Activated naive CD4-positive, alpha-beta T cell treated with anti-CD3 and anti-CD28 coated beads, Interleukin-2, amount 50 U/mL, for 16 hours (primary cell): ENCODE measurements at regions not wholly inside any gene's neighbourhood (a gene's known extent, or its start where the extent isn't known, plus 50 kb on each side); places are given as distances from the start of the nearest gene placed in this dataset.

Experiments
- DNase-seq: peaks from one replicate; pipeline ENCODE4 v3.0.0-alpha.2; 2020

- no peak for DNase-seq
These were observed 132.3 kb downstream of the CRYBB2 start for GRCh38 chr22:25351631-25352293.

GRCh38 chr22:25352294-25352680 lies 132.8 kb downstream of the CRYBB2 start:
- no peak for DNase-seq

DNA sequence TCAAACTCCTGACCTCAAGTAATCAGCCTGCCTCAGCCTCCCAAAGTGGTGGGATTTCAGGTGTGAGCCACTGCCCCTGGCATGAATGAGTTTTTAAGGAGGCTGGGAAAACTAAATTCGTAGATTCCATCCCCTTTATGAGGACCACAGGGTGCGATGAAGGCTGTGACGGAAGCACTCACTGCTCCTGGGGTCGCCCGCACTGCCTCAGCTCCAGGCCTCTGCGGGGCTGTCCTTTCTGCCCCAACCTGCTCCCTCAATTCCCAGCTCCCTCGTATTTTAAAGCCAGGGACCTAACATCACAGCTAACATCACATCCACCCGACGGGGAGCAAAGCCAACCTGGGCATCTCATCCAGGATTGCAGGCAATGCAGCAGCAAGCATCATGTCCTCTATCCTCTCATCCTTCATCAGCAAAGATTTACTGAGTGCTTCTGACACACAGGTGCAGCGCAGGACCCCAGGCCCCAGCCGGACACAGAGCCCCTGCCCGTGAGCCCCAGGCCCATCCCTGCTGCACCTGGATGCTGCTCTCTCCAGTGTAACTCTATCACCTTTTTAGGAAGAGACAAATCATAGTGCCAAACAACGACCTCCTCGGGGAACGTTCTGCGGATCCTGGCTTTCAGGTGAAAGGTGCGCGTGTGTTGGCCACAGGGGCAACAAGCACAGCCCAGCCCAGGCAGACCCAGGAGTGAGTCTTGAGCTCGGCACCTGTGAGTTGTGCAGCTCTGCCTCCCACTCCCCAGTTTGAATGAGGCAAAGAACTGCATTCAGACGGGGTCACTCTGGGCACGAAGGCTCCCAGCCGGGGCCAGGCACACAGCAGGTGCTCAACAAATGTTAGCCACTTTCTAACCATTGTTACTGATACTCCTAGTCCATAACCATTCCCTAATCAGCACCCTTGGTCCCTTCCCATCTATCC lies 134.3 kb downstream of the CRYBB2 start:
- DNase-seq = no peak

- no peak for DNase-seq
These were observed 135.0 kb downstream of the CRYBB2 start for GRCh38 chr22:25354456-25354855.

DNA sequence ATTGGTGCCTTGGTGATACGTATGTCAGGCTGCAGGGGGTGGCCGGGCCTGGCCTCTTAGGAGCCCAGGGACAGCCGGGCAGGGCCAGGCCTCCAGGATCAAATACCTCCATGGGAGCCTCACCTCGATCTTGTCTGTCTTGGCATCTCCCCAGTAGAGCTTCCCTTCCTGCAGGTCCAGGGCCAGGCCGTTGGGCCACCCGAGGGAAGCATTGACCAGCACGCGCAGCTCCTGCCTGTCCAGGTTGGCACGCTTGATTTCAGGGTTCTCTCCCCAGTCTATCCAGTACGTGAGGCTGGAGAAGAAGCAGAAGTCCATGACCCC lies 137.7 kb downstream of the CRYBB2 start:
- no peak for DNase-seq

- DNase-seq = peak; percentile 6
These were observed 138.4 kb downstream of the CRYBB2 start for GRCh38 chr22:25357606-25358420.

DNA sequence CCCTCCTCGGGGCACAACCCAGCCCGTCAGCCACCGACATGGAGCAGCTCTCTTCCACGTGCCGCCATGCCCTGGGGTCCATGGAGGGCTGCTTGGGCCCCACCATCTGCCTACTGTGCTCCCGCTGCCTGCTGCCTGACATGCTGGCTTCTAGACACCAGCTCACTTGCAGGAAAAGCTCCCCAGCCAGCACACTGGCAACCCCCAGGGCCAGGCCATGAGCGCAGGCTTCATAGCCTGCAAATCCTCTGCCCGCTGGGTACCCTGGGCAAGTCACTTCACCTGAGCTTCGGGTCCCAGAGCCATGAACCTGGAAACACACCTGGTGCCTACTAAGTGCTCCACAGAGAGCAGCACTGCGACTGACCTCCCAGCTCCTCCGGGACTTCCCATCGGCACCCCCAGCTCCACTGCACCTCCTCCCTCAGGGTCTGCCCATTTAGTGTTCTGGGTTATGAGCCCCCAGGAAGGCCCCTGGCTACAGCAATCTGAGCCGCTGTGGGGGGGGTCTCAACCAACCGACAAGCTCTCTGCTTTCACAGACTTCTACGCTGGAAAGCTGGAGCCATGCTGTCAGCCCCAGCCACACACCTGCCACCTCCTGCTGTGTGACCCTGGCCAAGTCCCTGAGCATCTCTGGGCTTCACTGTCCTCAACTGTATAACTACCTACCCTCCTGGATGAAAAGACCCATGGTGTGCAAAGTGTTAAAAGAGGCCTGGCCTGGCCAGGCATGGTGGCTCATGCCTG lies 139.2 kb downstream of the CRYBB2 start:
- DNase-seq = no peak

DNA sequence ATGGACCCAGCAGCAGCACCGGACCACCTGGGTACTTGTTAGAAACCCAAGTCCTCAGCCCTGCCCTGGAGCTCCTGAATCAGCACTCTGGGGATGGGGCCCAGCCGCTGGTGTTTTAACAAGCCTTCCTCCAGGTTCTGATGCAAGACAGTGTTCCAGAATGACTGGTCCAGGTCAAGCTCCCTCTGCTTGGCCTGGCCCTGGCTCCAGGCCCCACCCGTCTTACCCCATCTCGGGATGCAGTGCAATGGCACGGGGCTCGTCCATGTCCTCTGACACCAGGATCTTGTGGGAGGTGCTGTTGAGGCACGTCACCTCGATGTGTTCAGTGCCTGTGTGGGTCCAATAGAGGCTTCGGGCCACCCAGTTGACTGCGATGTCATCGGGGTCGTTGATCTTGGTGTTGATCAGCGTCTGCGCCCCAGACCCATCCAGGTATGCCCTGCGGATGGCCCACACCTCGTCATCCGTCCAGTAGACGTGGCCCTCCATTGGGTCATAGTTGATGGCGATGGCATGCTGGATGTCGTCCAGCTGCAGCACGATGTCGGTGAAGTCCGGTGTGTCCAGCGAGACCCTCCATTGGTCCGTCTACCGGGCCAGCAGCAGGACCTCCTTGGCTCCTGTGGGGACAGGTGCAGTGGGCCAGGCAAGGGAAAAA lies 140.3 kb downstream of the CRYBB2 start:
- DNase-seq = peak; percentile 4

- DNase-seq = no peak
These were observed 141.0 kb downstream of the CRYBB2 start for GRCh38 chr22:25360411-25360810.

- no peak for DNase-seq
These were observed 141.6 kb downstream of the CRYBB2 start for GRCh38 chr22:25360891-25361645.

- peak; percentile 5 for DNase-seq
These were observed 142.4 kb downstream of the CRYBB2 start for GRCh38 chr22:25361899-25362214.

DNA sequence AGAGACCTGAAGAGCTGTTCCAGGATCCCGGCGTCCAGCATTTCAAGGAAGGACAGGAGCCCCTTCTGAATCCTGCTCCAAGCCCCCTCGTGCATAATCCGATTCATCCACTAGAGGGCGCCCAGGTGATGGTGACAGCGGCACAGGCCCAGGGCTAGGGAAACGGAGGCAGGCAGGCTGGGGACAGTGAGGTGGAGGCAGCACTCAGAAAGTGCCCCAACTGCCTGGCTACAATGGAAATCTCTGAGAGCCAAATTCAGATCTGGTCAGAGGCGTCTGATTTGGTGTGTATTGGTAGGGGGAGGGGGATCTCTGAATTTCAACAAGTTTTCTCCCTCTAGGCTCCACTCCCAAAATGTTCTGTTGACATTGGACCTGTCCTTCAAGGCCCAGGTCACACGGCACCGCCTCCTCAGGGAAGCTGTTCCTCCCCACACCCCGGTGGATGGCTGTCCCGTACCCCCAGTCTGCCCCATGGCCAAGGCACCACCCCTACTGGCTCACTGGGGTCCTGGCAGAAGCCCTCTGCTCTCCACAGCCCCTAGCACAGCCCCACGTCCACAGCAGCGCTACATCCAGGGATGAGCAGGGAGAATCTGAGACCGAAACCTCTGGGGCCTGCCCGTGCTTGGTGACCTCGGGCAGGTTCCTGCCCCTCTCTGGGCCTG lies 142.9 kb downstream of the CRYBB2 start:
- DNase-seq = peak; percentile 67

GRCh38 chr22:25362883-25363240 lies 143.4 kb downstream of the CRYBB2 start:
- no peak for DNase-seq

DNA sequence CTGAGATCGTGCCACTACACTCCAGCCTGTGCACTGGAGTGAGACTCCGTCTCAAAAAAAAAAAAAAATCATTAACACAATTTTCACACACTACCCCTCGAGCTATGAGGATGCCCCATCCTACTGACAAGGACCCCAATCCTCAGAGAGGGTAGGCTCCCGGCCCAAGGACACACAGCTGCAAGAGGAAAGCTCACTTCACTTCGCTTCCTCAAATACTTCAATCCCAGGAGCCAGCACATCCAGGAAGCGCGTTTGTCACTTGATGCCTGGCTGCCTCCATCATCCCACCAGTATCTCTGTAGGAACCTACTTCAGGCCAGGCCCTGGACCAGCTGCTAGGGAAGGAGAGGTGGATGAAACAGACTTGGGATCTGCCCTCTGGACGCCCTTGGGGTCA lies 144.0 kb downstream of the CRYBB2 start:
- no peak for DNase-seq

DNA sequence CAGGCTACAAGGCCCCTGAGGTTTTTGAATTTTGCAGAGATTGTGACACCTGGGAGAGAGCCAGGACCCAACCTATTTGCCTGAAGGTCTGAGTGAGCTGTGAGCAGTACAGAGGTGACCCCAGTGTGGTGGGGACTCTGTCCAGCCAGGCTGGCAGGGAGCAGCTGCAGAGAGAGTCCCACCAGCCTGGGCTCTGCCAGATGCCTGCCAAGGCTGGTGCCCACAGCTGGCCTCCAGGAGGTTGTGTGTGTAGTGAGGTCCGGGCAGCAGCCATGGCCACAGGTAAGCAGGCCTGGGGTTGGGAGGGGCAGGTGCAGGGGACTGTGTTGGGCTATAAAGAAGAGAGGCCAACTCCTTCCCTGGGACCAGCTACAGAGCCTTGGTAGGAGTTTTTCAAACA lies 144.8 kb downstream of the CRYBB2 start:
- DNase-seq = peak; percentile 2

GRCh38 chr22:25364736-25365241 lies 145.3 kb downstream of the CRYBB2 start:
- DNase-seq = no peak

GRCh38 chr22:25365491-25366261 lies 146.2 kb downstream of the CRYBB2 start:
- no peak for DNase-seq

DNA sequence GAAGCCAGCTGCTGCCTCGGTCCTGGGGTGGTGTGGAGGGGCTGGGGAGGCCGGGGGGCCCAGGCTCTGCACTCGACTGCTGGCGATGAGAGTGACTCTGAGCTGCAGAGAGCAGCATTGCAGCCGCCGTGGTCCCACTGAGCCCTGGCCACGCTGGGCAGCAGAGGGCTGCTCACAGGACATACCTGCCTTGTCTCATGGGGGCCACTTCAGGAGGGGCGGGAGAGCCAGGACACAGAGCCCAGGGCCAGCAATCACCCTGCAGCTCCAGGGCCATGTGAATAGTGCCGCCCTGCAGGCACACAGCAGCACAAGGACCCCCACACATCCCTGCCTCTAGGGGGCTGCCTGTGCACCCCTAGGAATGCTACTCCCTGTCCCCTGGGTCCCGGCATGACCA lies 147.0 kb downstream of the CRYBB2 start:
- no peak for DNase-seq

GRCh38 chr22:25366876-25367466 lies 147.5 kb downstream of the CRYBB2 start:
- no peak for DNase-seq

DNA sequence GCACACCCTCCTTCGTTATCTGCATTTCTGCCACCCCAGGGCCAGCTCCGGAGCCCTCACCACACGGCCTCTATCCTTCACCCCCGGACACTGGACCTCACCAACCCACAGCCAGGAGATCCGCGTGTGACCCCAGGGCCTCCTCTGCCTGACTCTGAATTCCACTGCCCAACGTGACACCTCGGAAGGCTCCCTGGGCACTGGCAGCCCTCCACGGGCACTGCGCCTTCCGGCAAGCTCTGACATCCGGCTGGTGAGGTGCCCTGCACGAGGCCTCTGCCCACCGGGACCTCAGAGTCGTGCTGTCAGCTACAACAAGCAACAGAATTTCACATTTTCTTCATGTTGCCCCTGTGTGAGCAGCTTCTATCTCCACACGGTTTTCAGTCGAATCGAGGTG lies 148.3 kb downstream of the CRYBB2 start:
- DNase-seq = no peak
